Skeletal muscle satellite cell (primary cell): ENCODE measurements at regions not wholly inside any gene's neighbourhood (a gene's known extent, or its start where the extent isn't known, plus 50 kb on each side); places are given as distances from the start of the nearest gene placed in this dataset.

Experiments
- H3K27me3 ChIP-seq: 2 replicates; pipeline ENCODE4 v1.7.0; 2013; ENCODE audit warnings: low read length; ENCODE audit not compliant: control insufficient read depth, insufficient read depth
- H3K36me3 ChIP-seq: 2 replicates; pipeline ENCODE4 v1.7.0; 2013; ENCODE audit warnings: mild to moderate bottlenecking, control low read depth, low read length; ENCODE audit not compliant: insufficient read depth
- H3K4me1 ChIP-seq: 2 replicates; pipeline ENCODE4 v1.7.0; 2013; ENCODE audit warnings: low read length; ENCODE audit not compliant: control insufficient read depth, insufficient read depth
- H3K4me2 ChIP-seq: 2 replicates; pipeline ENCODE4 v1.7.0; 2013; ENCODE audit warnings: mild to moderate bottlenecking, low read length
- H3K4me3 ChIP-seq: 2 replicates; pipeline ENCODE4 v1.7.0; 2013; ENCODE audit warnings: low read length
- H3K9ac ChIP-seq: 2 replicates; pipeline ENCODE4 v1.7.0; 2013; ENCODE audit warnings: mild to moderate bottlenecking, low read depth, low read length, moderate library complexity
- H3K9me3 ChIP-seq: replicated peaks from 2 replicates; pipeline ENCODE4 v1.7.0; 2013; ENCODE audit warnings: mild to moderate bottlenecking, control low read depth, low read length

GRCh38 chr1:29864431-29865022 lies 628.2 kb downstream of the PTPRU start:
- no peaks in the 10 kb centered on the region for H3K36me3 ChIP-seq
- no peak overlapping the region for H3K4me2 ChIP-seq
- H3K4me3 ChIP-seq: no peak overlapping the region
- no peaks in the 10 kb centered on the region for H3K27me3 ChIP-seq
- no peak overlapping the region for H3K9ac ChIP-seq
- no peaks in the 10 kb centered on the region for H3K4me1 ChIP-seq
- peaks cover 3% of the 10 kb centered on the region for H3K9me3 ChIP-seq

DNA sequence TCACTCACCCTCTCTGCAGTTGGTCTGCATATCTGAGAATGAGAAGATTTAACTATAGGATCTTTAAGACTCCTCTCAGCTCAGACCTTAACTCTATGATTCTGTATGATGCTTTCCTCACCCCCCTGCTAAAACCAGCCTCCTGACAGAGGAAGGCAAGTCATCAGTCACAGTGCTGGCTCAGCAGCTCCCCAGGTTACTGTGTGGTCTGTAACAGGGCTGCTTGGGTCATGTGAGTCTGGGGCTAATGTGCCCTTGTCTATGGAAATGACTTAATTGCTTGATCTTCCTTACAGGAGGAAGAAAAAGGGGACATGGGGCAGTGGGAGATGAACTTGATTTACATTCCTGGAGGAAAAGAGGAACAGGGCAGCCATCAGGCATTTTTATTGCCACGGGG lies 625.6 kb downstream of the PTPRU start:
- H3K36me3 ChIP-seq: no peaks in the 10 kb centered on the region
- no peak overlapping the region for H3K4me3 ChIP-seq
- no peak overlapping the region for H3K4me2 ChIP-seq
- H3K9ac ChIP-seq: no peak overlapping the region
- no peaks in the 10 kb centered on the region for H3K4me1 ChIP-seq
- peaks cover 3% of the 10 kb centered on the region for H3K9me3 ChIP-seq
- no peaks in the 10 kb centered on the region for H3K27me3 ChIP-seq

- no peak overlapping the region for H3K4me3 ChIP-seq
- no peaks in the 10 kb centered on the region for H3K4me1 ChIP-seq
- H3K9ac ChIP-seq: no peak overlapping the region
- H3K27me3 ChIP-seq: no peaks in the 10 kb centered on the region
- peaks cover 3% of the 10 kb centered on the region for H3K9me3 ChIP-seq
- H3K4me2 ChIP-seq: no peak overlapping the region
- no peaks in the 10 kb centered on the region for H3K36me3 ChIP-seq
Measured at GRCh38 chr1:29861446-29861845, 625.1 kb downstream of the PTPRU start.

DNA sequence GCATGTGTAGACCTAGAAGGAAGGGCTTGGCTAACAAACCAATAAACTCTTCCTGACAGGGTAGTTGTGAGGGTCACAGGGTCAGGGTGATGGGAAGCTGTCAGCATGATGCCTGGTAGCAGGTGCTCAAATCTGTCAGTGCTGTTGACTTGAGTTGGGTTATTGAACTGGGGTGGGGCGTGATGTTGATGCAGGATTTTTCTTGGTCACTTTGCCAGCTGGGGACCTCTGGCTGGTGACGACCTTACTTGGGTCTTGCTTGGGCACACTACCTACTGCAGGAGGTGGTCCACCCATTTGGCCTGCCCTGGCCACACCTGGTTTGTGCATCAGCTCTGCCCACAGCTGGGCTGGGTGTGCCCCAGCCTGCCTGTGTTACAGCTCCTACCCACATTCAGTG lies 624.4 kb downstream of the PTPRU start:
- H3K4me1 ChIP-seq: no peaks in the 10 kb centered on the region
- no peak overlapping the region for H3K4me3 ChIP-seq
- peaks cover 3% of the 10 kb centered on the region for H3K9me3 ChIP-seq
- H3K27me3 ChIP-seq: no peaks in the 10 kb centered on the region
- H3K36me3 ChIP-seq: no peaks in the 10 kb centered on the region
- no peak overlapping the region for H3K9ac ChIP-seq
- H3K4me2 ChIP-seq: no peak overlapping the region

GRCh38 chr1:29860056-29860455 lies 623.7 kb downstream of the PTPRU start:
- H3K9ac ChIP-seq: no peak overlapping the region
- no peaks in the 10 kb centered on the region for H3K4me1 ChIP-seq
- no peaks in the 10 kb centered on the region for H3K27me3 ChIP-seq
- H3K36me3 ChIP-seq: no peaks in the 10 kb centered on the region
- H3K4me2 ChIP-seq: no peak overlapping the region
- H3K4me3 ChIP-seq: no peak overlapping the region
- peaks cover 3% of the 10 kb centered on the region for H3K9me3 ChIP-seq

DNA sequence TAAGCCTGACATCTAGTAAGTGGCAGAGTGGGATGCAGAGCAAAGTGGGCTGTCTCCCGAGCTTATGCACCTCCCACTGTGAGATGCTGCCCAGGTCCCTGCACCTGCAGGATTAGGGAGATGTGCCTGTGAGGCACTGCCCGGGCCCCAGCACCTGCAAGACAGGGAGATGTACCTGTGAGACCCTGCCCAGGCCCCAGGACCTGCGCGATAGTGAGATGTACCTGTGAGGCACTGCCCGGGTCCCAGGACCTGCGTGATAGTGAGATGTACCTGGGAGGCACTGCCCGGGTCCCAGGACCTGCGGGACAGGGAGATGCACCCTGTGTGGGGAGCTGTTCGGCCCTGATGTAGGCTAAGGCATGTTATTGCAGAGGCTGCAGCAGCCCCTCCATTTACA lies 622.8 kb downstream of the PTPRU start:
- H3K9me3 ChIP-seq: peaks cover 3% of the 10 kb centered on the region
- H3K4me1 ChIP-seq: no peaks in the 10 kb centered on the region
- H3K4me3 ChIP-seq: no peak overlapping the region
- H3K36me3 ChIP-seq: no peaks in the 10 kb centered on the region
- H3K4me2 ChIP-seq: no peak overlapping the region
- no peak overlapping the region for H3K9ac ChIP-seq
- H3K27me3 ChIP-seq: no peaks in the 10 kb centered on the region

DNA sequence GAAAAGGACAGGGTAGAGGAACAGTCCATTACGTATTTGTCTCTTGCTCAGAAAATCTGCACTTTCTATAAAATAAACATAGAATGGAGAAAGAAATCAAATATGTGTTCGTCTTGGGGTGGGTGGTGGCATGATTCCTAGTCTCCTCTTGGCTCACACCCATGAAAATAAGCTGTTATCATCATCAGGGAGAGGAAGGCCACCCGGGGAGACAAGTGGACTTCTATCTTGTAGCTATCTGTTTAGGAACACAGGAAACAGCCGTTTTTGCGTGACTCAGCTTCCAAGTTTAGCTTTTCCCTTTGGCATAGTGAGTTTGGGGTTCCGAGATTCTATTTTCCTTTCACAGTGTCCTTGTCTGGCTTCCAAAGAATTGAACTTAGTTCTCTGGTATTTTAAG lies 622.3 kb downstream of the PTPRU start:
- Histone ChIP-seq H3K4me1 (no peaks in the 10 kb centered on the region), H3K4me3 (no peak overlapping the region), H3K4me2 (no peak overlapping the region), H3K9ac (no peak overlapping the region), H3K9me3 (peaks cover 3% of the 10 kb centered on the region), H3K36me3 (no peaks in the 10 kb centered on the region), H3K27me3 (no peaks in the 10 kb centered on the region)

GRCh38 chr1:29856340-29857114 lies 620.2 kb downstream of the PTPRU start:
- Histone ChIP-seq H3K9ac (no peak overlapping the region), H3K4me3 (no peak overlapping the region), H3K4me1 (no peaks in the 10 kb centered on the region), H3K27me3 (no peaks in the 10 kb centered on the region), H3K9me3 (no peaks in the 10 kb centered on the region), H3K4me2 (no peak overlapping the region), H3K36me3 (no peaks in the 10 kb centered on the region)

- no peaks in the 10 kb centered on the region for H3K9me3 ChIP-seq
- H3K36me3 ChIP-seq: no peaks in the 10 kb centered on the region
- H3K27me3 ChIP-seq: no peaks in the 10 kb centered on the region
- H3K4me2 ChIP-seq: no peak overlapping the region
- no peak overlapping the region for H3K9ac ChIP-seq
- H3K4me3 ChIP-seq: no peak overlapping the region
- H3K4me1 ChIP-seq: no peaks in the 10 kb centered on the region
Measured at GRCh38 chr1:29855561-29856160, 619.3 kb downstream of the PTPRU start.

GRCh38 chr1:29854700-29855276 lies 618.5 kb downstream of the PTPRU start:
- no peaks in the 10 kb centered on the region for H3K27me3 ChIP-seq
- H3K36me3 ChIP-seq: no peaks in the 10 kb centered on the region
- H3K4me2 ChIP-seq: no peak overlapping the region
- H3K4me3 ChIP-seq: no peak overlapping the region
- no peak overlapping the region for H3K9ac ChIP-seq
- no peaks in the 10 kb centered on the region for H3K4me1 ChIP-seq
- no peaks in the 10 kb centered on the region for H3K9me3 ChIP-seq

DNA sequence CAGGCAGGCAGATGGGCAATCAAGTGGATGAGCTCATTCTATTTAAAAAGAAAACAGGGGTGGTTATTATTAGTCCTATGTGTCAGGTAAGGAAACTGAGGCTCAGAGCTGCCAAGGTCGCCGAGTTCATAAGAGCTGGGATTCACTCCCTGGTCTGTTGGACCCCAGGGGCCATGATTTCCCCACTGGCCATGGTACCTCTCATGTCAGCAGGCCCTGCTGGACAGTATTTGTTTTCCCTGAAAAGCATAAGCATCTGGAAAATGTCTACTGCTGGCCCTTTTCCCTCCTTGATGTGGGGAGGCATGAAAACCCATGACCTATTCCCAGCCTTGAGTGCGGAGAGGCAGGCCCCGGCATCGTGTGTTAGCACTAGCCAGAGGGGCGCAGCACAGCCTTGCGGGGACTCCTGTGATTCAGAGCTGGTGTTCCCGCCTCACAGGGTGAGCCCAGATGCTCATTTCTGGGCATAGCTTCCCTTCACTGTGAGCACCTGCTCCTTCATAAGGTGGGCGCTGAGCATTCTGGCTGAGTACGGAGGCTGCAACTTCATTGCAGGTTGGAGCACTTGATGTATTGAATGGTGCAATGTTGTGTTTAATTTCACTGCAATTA lies 617.5 kb downstream of the PTPRU start:
- no peaks in the 10 kb centered on the region for H3K36me3 ChIP-seq
- no peaks in the 10 kb centered on the region for H3K27me3 ChIP-seq

More for the DNA sequence above, 617.5 kb downstream of the PTPRU start:
- Histone ChIP-seq H3K4me3 (no peak overlapping the region), H3K9me3 (no peaks in the 10 kb centered on the region), H3K4me2 (no peak overlapping the region), H3K4me1 (no peaks in the 10 kb centered on the region), H3K9ac (no peak overlapping the region)
